ENCODE measurements at regions not wholly inside any gene's neighbourhood (a gene's known extent, or its start where the extent isn't known, plus 50 kb on each side); places are given as distances from the start of the nearest gene placed in this dataset.
"Not testable (repeated sequence)": the region's sequence is repeated elsewhere in the genome, so short reads cannot be mapped to it uniquely, and the experiment has no call there.

- no peak for DNase-seq
These were observed 115.1 kb downstream of the RTP5 start for GRCh38 chr2:241984658-241985057.

GRCh38 chr2:241985161-241985985, 115.8 kb downstream of the RTP5 start:
- DNase-seq, result not testable (repeated sequence)

- DNase-seq, result no peak
These were observed 116.4 kb downstream of the RTP5 start for GRCh38 chr2:241985986-241986329.

- DNase-seq, result no peak
These were observed 117.5 kb downstream of the RTP5 start for GRCh38 chr2:241986836-241987641.

- no peak for DNase-seq
These were observed 118.2 kb downstream of the RTP5 start for GRCh38 chr2:241987726-241988125.

GRCh38 chr2:241988146-241988545, 118.6 kb downstream of the RTP5 start:
- no peak for DNase-seq

GRCh38 chr2:241989074-241989473, 119.5 kb downstream of the RTP5 start:
- DNase-seq, result no peak

GRCh38 chr2:241990466-241990865, 120.9 kb downstream of the RTP5 start:
- DNase-seq, result no peak

GRCh38 chr2:241991299-241991698, 121.8 kb downstream of the RTP5 start:
- no peak for DNase-seq

- DNase-seq, result no peak
These were observed 123.2 kb downstream of the RTP5 start for GRCh38 chr2:241992753-241993152.

GRCh38 chr2:241993386-241994005, 124.0 kb downstream of the RTP5 start:
- DNase-seq, result no peak

- DNase-seq, result no peak
These were observed 124.6 kb downstream of the RTP5 start for GRCh38 chr2:241994086-241994485.

- DNase-seq, result no peak
These were observed 125.2 kb downstream of the RTP5 start for GRCh38 chr2:241994556-241995213.

- DNase-seq, result no peak
These were observed 126.6 kb downstream of the RTP5 start for GRCh38 chr2:241996100-241996499.

- DNase-seq, result no peak
These were observed 127.5 kb downstream of the RTP5 start for GRCh38 chr2:241997017-241997416.

- DNase-seq, result no peak
These were observed 129.7 kb downstream of the RTP5 start for GRCh38 chr2:241999184-241999583.

GRCh38 chr2:242001853-242002252, 132.3 kb downstream of the RTP5 start:
- DNase-seq, result no peak

GRCh38 chr2:242002944-242003343, 133.4 kb downstream of the RTP5 start:
- no peak for DNase-seq

- no peak for DNase-seq
These were observed 134.8 kb downstream of the RTP5 start for GRCh38 chr2:242004223-242004901.

- DNase-seq, result no peak
These were observed 135.3 kb downstream of the RTP5 start for GRCh38 chr2:242004902-242005230.

GRCh38 chr2:242006091-242006634, 136.6 kb downstream of the RTP5 start:
- DNase-seq, result not testable (repeated sequence)

- DNase-seq, result not testable (repeated sequence)
These were observed 139.4 kb downstream of the RTP5 start for GRCh38 chr2:242008908-242009307.

All from T1000 (cell line).